ENCODE measurements at regions not wholly inside any gene's neighbourhood (a gene's known extent, or its start where the extent isn't known, plus 50 kb on each side); places are given as distances from the start of the nearest gene placed in this dataset.
A peak's percentile ranks its signal among the peaks of the same experiment; 100 is the strongest.
"Not testable (repeated sequence)": the region's sequence is repeated elsewhere in the genome, so short reads cannot be mapped to it uniquely, and the experiment has no call there.

DNA sequence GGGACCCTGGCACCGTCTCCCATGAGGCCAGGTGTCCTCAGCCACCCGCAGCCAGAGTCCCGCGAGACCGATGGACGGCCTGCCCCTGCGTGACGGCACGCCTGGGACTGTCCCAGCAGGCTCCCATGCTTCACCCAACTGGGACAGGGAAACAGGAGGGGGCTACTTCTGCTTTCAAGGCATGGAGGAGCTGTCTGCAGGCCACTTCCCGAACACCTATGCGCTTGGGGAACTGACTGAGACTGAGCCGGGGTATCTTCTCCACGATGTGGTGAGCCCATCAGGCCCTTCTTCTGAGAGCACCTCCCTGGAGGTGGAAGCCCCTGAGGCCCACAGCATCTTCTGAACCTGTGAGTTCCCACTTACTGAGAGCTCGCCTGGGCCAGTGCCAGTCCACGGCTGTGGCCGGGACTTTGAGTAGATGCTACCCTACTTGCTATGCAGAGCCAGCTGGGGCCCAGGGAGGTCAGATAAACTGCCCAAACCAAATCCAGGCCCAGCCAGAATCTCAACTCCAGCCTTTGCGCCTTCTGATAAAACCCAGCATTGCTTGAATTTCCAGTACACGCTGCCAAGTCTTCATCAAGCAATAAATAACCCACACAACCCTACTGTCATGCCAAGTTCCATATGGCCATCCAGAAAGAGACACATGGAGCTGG, 85.4 kb upstream of the METTL9 start:
- DNase-seq, result peak in 6 of 10 donors; percentile 17 to 88 (median 52)
- intact Hi-C loops (cut with DNase I), result not testable (repeated sequence)

DNA sequence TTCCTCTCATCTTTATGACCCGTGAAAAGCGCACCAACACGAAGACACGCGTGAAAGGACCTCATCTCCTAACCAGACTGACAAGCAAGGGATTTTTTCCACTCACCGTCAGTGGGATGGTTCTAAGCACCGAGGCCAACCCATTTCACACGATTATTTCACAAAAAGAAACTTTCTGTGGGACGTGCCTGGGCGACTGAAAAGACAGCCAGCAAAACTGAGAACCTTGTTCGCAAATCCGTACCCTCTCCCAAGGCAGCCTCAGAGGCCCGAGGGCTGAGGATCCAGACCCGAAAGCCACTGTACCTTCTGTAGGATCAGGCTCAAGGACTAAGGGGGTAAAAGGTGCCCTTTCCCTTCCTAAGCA, 84.9 kb upstream of the METTL9 start:
- intact Hi-C loops (cut with DNase I), result not testable (repeated sequence)
- peak in 3 of 10 donors; percentile 9 to 64 (median 62) for DNase-seq

DNA sequence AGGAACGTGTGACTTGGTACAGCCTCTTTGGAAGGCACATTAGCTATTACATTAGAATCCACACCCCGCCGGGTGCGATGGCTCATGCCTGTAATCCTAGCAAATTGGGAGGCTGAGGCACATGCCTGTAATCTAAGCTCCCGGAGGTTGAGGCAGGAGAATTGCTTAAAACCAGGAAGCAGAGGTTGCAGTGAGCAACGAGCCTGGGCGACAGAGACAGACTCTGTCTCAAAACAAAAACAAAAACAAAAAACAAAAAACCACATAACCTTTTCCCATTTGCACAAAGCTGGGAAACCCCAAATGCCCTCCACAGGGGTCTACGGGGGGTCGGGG, 82.7 kb upstream of the METTL9 start:
- intact Hi-C loops (cut with DNase I), result not testable (repeated sequence)
- DNase-seq, result peak in 2 of 10 donors; percentile 20 to 50

DNA sequence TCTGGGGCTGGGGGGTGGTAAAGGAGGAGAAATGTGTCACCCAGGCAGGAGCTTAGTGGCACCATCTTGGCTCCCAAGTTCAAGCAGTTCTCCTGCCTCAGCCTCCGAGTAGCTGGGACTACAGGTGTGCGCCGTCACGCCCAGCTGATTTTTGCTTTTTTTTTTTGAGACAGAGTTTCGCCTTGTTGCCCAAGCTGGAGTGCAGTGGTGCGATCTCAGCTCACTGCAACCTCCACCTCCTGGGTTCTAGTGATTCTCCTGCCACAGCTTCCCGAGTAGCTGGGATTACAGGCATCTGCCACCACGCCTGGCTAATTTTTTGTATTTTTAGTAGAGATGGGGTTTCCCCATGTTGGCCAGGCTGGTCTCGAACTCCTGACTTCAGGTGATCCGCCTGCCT, 82.1 kb upstream of the METTL9 start:
- DNase-seq, result peak in 4 of 10 donors; percentile 1 to 84 (median 64)
- intact Hi-C loops (cut with DNase I), result not testable (repeated sequence)

DNA sequence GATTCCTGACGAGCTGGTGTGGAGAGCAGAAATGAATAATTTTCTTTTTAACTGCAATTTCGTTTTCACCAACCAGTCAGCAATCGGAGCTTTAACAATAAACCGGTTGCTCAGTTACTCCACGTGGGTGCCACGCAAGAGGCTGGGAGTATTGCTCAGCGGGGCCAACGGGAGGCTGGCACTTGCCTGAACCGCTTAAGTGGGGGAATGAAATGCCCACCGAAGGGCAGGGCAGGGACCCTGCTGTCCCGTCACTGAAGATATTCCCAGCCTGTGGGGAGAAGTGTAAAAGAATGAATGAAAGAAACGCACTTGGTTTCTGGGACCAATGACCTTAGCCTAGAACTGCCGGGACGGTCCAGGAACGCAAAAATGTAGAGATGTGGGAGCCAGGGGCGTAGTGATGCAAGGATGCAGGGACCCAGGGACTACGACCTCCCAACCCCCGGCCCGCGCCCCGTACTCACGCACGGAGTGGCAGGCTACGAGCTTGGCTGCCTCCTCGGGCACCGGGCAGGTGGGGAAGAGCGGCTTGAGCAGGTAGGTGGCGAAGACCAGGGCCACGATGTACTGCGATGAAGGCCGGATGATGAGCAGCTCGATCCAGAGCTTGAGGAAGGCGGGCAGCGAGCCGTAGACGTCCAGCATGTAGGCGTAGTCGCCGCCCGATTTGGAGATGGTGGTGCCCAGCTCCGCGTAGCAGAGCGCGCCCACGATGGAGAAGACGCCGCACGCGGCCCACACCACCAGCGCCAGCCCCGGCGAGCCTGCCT, 79.8 kb upstream of the METTL9 start:
- intact Hi-C loops (cut with DNase I), result loop anchor here (10.0 kb wide), 1 partner anchor 215 kb away; no protein-coding TSS in a partner anchor
- DNase-seq, result peak in 2 of 10 donors; percentile 80 to 87

DNA sequence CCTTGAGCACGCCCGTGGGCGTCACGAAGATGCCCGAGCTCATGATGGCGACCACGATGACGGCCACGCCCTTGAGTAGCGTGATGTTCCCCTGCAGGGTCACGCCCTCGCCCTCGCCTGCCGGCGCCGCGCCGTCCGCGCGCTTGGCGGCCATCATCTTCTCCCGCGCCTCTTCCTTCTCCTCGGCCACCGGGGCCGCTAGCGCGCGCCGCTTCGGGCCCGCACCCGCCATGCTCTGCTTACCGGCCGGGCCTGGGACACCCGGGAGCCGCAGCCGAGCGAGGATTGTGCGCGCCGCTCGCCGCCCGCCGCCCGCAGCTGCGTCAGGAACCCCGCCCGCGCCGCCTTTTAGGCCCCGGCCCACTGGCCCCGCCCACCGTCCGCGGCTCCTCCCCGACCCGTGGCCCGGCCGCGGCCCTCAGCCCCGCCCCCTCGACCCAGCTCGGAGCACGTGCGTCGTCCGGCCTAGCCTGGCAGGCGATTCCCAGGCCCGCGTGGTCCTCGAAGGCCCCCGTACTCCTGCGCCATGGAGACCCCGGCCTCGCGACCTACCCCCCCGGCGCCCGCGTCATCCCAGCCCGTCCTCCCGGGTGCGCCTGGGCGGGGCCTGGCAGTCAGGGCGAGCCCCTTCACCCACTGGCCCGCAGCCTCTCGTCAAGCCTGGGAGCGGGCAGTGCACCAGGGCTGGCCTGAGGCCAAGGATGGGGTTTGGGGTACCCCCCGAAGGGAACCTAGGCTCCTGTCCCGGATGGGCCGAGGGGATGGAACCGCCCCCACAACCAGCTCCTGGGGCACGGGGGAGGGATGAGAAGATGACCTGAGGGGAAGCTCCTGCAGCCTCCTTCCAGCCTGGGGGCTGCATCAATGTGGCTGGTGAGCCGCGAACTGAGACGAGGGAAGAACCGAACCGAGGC, 79.0 kb upstream of the METTL9 start:
- DNase-seq, result peak; percentile 96 to 100 (median 98)
- intact Hi-C loops (cut with DNase I), result loop anchor here (10.0 kb wide), 1 partner anchor 216 kb away; no protein-coding TSS in a partner anchor

DNA sequence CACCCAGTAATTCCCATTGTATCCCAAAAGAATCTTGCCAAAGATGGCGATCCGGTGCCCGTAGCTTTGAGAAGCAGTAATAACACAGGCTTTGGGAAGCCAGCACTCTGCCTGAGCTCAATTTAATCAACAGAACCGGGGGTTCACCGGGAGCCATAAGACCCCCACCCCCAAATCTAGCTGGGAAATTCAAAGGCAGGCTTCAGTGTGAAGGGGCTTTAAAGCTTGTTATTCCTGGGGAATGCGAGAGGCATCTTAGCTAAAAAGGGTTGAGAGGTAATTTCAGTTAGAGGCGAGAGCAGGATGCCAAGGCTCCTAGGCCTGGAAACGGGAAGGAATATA, 78.4 kb upstream of the METTL9 start:
- DNase-seq, result peak in 2 of 10 donors; percentile 58 to 64
- intact Hi-C loops (cut with DNase I), result loop anchor here (10.0 kb wide), 1 partner anchor 216 kb away; no protein-coding TSS in a partner anchor

DNA sequence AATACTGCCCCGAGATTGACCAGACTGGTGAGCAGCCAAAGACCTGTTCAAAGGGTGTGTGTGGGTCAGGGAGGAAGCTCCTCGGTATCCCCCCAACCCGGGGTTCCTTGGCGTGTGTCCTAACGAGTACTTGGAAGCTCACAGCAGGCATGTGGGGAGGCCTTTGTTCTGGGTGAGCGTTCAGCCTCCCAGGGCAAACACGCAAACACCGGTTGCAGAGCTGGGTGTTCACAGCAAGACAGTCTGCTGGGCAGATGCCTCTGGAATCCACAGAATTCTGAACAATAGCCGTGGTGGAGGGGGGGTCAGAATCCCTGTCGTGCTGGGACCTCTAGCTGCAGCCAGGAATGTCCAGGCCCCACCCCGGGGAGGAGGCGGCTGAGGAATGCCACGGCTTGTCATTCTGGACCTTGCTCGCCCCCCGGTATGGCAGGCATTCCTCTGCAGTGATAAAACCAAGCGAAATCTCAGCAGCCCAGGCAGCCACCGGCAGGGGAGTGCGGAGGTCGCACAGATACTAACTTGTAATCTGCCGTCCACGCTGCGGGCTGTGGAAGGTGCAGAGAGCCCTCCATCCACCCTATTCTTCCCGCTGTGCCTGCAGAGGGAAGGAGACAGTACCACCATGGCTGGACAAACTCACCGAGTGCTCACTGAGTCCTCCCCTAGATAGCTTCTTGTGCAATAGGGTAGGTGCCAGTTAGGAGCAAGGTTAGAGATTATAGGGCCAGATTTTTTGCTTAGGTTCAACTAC, 77.8 kb upstream of the METTL9 start:
- intact Hi-C loops (cut with DNase I), result loop anchor here (10.0 kb wide), 1 partner anchor 217 kb away; no protein-coding TSS in a partner anchor
- peak in 3 of 10 donors; percentile 72 to 89 (median 80) for DNase-seq

DNA sequence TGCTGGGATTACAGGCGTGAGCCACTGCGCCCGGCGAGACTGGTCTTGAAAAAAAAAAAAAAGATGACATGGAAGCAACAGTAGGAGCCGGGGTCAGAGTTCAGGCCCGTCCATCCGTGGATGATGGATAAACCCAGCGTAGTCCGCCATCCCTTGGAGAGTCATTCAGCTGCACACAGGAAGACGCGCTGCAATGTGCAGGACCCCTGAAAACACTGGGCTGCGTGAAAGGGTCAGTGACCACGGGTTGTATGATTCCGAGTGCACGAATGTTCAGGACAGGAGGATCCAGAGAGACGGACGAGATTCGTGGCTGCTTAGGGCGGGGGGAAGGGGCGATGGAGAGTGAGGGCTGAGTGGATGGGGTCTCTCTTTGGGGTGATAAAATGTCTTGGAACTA, 76.5 kb upstream of the METTL9 start:
- intact Hi-C loops (cut with DNase I), result loop anchor here (10.0 kb wide), 1 partner anchor 218 kb away; no protein-coding TSS in a partner anchor
- DNase-seq, result peak in 3 of 10 donors; percentile 59 to 82 (median 70)

DNA sequence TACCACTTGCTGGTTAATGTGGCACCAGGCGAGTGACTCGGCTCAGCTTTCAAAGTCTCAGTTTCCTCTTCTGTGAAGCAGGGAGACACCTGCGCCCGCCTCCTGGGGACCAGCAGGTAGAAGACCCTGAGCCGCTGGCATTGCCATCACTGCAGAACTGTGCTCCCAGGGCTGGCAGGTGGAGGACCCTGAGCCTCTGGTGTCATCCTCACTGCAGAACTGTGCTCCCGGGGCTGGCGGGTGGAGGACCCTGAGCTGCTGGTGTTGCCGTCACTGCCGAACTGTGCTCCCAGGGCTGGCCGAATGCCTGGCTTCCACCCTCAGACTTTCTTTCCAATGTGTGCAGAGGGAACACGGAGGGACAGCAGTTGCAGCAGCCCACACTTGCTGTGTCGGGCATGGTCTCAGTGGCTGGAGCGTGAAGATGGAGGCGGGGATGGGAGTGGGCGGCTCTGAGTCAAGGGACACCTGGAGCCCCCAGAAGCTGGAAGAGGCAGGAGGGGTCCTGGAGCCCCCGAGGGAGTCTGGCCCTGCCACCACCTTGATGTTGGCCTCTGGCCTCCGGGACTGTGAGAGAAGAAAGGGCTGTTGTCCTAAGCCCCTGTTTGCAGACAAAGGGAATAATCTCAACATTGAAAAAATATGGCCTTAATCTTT, 75.8 kb upstream of the METTL9 start:
- intact Hi-C loops (cut with DNase I), result loop anchor here (10.0 kb wide), 1 partner anchor 219 kb away; no protein-coding TSS in a partner anchor
- peak in 8 of 10 donors; percentile 78 to 97 (median 85) for DNase-seq

DNA sequence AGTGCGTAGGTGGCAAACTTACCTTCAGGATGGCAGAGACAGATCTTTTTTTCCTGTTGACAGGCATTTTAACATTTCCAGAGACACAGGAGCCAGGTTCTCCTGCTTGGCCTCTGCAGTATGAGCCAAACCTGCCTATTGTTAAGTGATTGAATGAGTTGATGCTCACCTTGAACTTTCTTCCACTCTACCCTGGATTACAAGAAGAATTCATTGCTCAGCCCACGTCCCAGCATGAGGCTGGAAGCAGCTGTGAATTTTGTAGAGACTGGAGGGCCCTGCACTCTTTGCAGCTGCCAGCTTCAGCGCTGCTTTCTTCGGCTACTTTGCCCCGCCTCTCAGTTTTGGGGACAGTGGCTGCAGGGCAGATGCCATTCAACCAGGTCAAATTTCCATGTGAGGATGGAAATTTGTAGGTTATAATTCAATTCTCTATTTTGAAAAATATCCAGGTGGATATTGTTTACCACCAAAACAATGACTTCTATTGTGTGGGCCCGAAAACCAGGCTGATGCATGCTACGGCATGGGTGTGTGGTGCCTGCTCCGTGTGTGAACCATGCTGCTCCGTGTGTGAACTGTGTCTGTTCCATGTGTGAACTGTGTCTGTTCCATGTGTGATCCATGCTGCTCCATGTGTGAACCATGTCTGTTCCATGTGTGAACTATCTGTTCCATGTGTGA, 75.2 kb upstream of the METTL9 start:
- intact Hi-C loops (cut with DNase I), result loop anchor here (10.0 kb wide), 1 partner anchor 219 kb away; no protein-coding TSS in a partner anchor
- peak in 3 of 10 donors; percentile 67 to 82 (median 78) for DNase-seq

DNA sequence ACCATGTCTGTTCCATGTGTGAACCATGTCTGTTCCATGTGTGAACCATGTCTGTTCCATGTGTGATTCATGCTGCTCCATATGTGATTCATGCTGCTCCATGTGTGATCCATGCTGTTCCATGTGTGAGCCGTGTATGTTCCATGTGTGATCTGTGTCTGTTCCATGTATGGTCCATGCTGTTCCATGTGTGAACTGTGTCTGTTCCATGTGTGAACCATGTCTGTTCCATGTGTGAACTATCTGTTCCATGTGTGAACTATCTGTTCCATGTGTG, 74.7 kb upstream of the METTL9 start:
- intact Hi-C loops (cut with DNase I), result loop anchor here (10.0 kb wide), 1 partner anchor 220 kb away; no protein-coding TSS in a partner anchor
- DNase-seq, result not testable (repeated sequence)

DNA sequence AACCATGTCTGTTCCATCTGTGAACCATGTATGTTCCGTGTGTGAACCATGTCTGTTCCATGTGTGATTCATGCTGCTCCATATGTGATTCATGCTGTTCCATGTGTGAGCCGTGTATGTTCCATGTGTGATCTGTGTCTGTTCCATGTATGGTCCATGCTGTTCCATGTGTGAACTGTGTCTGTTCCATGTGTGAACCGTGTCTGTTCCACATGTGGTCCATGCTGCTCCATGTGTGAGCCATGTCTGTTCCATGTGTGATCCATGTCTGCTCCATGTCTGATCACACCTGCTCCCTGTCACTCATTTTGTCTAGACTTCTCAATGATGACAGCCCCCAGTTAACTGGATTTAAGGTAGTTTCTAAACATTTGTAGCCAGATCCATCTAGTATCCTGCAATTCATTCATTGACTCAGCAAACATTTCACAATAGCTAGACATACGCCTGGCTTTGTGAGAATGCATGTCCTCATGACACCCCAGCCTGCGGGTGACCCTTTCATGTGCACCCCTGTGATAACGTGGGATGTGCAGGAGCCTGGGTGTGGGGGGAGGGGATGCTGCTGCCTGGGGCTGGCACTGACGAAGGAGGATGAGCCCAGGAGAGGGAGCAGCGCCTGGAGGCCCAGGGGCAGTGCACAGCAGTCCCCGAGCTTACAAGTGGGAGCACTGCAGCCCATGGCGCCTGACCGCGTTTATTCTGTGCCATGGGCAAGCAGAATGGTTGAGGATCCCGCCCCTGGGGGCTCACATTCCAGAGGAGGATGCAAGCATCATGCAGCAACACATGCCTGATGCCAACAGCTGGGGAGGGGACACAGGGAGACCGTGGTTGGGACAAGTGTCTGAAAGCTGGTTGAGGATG, 74.1 kb upstream of the METTL9 start:
- peak in 3 of 10 donors; percentile 73 to 89 (median 86) for DNase-seq
- intact Hi-C loops (cut with DNase I), result loop anchor here (10.0 kb wide), 1 partner anchor 220 kb away; no protein-coding TSS in a partner anchor

DNA sequence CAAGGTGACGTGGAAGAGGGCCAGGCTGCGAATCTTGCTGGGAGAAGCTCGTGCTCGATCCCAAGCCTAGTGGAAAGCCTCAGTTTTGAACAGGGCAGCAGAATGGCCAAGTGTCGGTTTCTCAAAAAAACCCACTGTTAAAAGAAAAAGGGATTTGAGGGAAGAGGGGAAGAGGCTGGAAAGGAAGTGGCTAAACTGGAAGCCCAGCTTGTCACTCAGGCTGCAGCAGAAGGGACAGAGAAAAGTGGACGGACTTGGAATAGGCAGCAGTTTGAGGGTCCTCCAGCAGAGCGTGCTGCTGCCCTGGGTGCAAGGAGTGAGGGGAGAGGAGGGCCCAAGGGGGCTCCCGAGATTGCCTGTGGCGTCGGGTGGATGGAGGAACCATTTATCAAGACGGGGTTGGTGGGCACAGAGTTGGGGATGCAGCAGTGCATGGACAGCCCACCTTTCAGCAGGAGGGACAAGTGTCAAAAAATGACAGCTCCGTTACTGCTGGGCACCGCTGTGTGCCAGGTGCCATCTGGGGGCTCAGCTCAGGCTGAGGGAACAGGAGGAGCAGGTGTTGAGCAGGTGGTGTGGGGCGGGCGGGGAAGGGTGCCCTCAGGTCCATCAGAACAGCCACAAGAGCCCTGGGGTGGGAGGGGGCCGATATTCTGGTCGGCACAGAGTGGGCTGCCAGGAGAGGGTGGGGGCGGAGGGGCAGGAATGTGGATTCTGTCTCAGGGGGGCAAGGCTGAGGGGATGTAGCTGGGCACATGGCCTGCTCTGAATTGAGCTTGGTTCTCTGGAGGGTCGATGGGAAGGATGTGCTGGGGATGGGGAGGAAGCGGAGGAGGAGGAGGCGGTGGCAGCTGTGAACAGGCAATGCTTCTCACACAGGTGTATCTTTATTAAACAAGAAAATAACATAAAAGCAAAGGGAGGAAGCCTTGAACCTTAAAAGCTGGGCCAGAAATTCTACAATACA, 73.1 kb upstream of the METTL9 start:
- DNase-seq, result peak in 3 of 10 donors; percentile 63 to 78 (median 72)
- intact Hi-C loops (cut with DNase I), result loop anchor here (10.0 kb wide), 1 partner anchor 221 kb away; no protein-coding TSS in a partner anchor

DNA sequence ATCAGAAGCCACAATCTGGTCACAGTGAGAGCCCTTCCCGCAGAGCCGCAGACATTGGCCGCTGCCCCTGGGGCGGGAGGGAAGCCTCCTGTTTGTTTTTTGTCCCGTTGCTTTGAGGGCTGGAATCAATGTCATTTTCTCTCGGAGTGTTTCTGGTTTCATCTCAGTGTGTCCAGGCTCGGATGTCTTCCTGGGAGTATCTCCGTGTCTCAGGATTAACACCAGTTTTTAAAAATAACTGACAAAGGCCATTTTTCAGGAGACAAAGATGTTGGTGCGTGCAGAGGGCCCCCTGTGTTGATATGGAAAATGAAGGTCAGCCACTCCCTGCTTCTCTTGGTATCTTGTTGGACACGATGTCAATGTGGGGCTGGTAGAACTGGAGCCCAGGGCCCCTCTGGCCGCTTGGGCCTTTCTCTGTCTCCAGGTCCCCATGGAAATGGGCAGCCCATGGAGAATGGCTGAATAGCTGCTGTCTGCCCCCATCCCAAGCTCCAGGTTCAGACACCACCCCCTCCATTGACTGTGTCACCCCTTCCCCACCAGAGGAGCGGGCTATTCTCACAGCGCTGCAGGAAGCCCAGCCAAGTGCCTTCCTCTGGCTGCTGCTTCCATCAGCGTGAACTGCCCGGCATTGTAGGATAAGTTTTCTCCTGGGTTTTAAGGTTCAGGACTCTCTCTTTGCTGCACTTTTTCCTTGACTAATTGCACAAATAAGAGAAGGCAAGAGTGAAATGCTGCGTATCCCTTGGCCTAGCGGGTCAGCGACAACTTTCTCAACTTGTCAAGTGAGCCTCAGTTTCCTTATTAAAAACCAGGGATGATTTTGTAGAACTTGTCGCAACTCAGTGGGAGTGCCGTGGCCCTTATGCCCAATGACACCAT, 72.2 kb upstream of the METTL9 start:
- intact Hi-C loops (cut with DNase I), result loop anchor here (10.0 kb wide), 1 partner anchor 222 kb away; no protein-coding TSS in a partner anchor
- peak in 3 of 10 donors; percentile 55 to 78 (median 64) for DNase-seq
